Ureter (tissue), 1 donor: ENCODE measurements at regions not wholly inside any gene's neighbourhood (a gene's known extent, or its start where the extent isn't known, plus 50 kb on each side); places are given as distances from the start of the nearest gene placed in this dataset.
"Not testable (repeated sequence)": the region's sequence is repeated elsewhere in the genome, so short reads cannot be mapped to it uniquely, and the experiment has no call there.

Experiments
- DNase-seq: peaks from one replicate; pipeline ENCODE4 v3.0.0-alpha.2; 2020; ENCODE audit warnings: low spot score
- donor health status: DM: yes; HTN: yes; CAD: no.

- DNase-seq, result no peak
Observed at GRCh38 chr3:187999821-188000220, 154.1 kb upstream of the LPP start.

GRCh38 chr3:188000361-188000861 is 153.5 kb upstream of the LPP start:
- no peak for DNase-seq

GRCh38 chr3:188001093-188001492 is 152.9 kb upstream of the LPP start:
- DNase-seq, result no peak

GRCh38 chr3:188001926-188002325 is 152.0 kb upstream of the LPP start:
- DNase-seq, result no peak

- no peak for DNase-seq
Observed at GRCh38 chr3:188002626-188003138, 151.3 kb upstream of the LPP start.

- DNase-seq, result no peak
Observed at GRCh38 chr3:188003188-188004171, 150.5 kb upstream of the LPP start.

GRCh38 chr3:188006726-188007393 is 147.1 kb upstream of the LPP start:
- no peak for DNase-seq

- no peak for DNase-seq
Observed at GRCh38 chr3:188007897-188008296, 146.1 kb upstream of the LPP start.

GRCh38 chr3:188008582-188009213 is 145.3 kb upstream of the LPP start:
- no peak for DNase-seq

- no peak for DNase-seq
Observed at GRCh38 chr3:188010478-188010877, 143.5 kb upstream of the LPP start.

GRCh38 chr3:188019727-188020126 is 134.2 kb upstream of the LPP start:
- DNase-seq, result no peak

GRCh38 chr3:188021041-188021440 is 132.9 kb upstream of the LPP start:
- no peak for DNase-seq

GRCh38 chr3:188021502-188022040 is 132.4 kb upstream of the LPP start:
- no peak for DNase-seq

- not testable (repeated sequence) for DNase-seq
Observed at GRCh38 chr3:188022902-188023301, 131.1 kb upstream of the LPP start.

- DNase-seq, result no peak
Observed at GRCh38 chr3:188025555-188025954, 128.4 kb upstream of the LPP start.

GRCh38 chr3:188026191-188026968 is 127.6 kb upstream of the LPP start:
- peak; percentile 60 for DNase-seq

- no peak for DNase-seq
Observed at GRCh38 chr3:188031121-188031520, 122.8 kb upstream of the LPP start.

- no peak for DNase-seq
Observed at GRCh38 chr3:188034989-188035388, 119.0 kb upstream of the LPP start.

- no peak for DNase-seq
Observed at GRCh38 chr3:188036375-188037194, 117.4 kb upstream of the LPP start.

- no peak for DNase-seq
Observed at GRCh38 chr3:188037195-188037718, 116.7 kb upstream of the LPP start.
